HUES48 (cell line): ENCODE measurements at regions not wholly inside any gene's neighbourhood (a gene's known extent, or its start where the extent isn't known, plus 50 kb on each side); places are given as distances from the start of the nearest gene placed in this dataset.

ENCODE experiments used
- H3K27ac ChIP-seq: one replicate; pipeline ENCODE4 v1.7.0; 2013; ENCODE audit warnings: low read depth, low read length, inconsistent platforms
- H3K27me3 ChIP-seq: 2 replicates; pipeline ENCODE4 v1.6.1; 2013; ENCODE audit warnings: mild to moderate bottlenecking, low read length; ENCODE audit not compliant: control insufficient read depth, insufficient read depth
- H3K36me3 ChIP-seq: 2 replicates; pipeline ENCODE4 v1.6.1; 2013; ENCODE audit warnings: low read length; ENCODE audit not compliant: control insufficient read depth, insufficient read depth
- H3K4me1 ChIP-seq: 2 replicates; pipeline ENCODE4 v1.6.1; 2013; ENCODE audit warnings: mild to moderate bottlenecking, low read length; ENCODE audit not compliant: control insufficient read depth, insufficient read depth
- H3K4me3 ChIP-seq: 2 replicates; pipeline ENCODE4 v1.5.1; 2013; ENCODE audit warnings: mild to moderate bottlenecking, low read depth, low read length
- H3K9ac ChIP-seq: 2 replicates; pipeline ENCODE4 v1.6.1; 2013; ENCODE audit warnings: mild to moderate bottlenecking, low read depth, low read length, moderate library complexity
- H3K9me3 ChIP-seq: 2 replicates; pipeline ENCODE4 v1.6.1; 2013; ENCODE audit warnings: low read length; ENCODE audit not compliant: control insufficient read depth, insufficient read depth

- Histone ChIP-seq H3K27ac (no peak overlapping the region), H3K4me3 (no peak overlapping the region), H3K4me1 (no peaks in the 10 kb centered on the region), H3K27me3 (no peaks in the 10 kb centered on the region), H3K9ac (no peak overlapping the region), H3K36me3 (no peaks in the 10 kb centered on the region), H3K9me3 (no peaks in the 10 kb centered on the region)
Measured at GRCh38 chr15:35320158-35320780, 225.7 kb downstream of the DPH6 start.

DNA sequence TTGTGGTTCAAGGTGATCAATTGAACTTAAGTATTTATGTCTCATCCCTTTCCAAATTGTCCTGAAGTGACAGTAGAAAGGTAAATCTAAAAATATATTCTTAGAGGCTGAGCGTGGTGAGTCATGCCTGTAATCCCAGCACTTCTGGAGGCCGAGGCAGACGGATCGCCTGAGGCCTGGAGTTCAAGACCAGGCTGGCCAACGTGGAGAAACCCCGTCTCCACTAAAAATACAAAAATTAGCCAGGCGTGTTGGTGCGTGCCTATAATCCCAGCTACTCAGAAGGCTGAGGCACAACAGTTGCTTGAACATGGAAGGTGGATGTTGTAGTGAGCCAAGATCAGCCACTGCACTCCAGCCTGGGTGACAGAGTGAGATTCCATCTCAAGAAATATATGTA is 226.6 kb downstream of the DPH6 start:
- H3K4me1 ChIP-seq = no peaks in the 10 kb centered on the region
- no peak overlapping the region for H3K4me3 ChIP-seq
- no peaks in the 10 kb centered on the region for H3K9me3 ChIP-seq
- H3K36me3 ChIP-seq = no peaks in the 10 kb centered on the region
- H3K27me3 ChIP-seq = no peaks in the 10 kb centered on the region
- no peak overlapping the region for H3K9ac ChIP-seq
- no peak overlapping the region for H3K27ac ChIP-seq

GRCh38 chr15:35317217-35317616 is 228.7 kb downstream of the DPH6 start:
- Histone ChIP-seq H3K4me1 (no peaks in the 10 kb centered on the region), H3K36me3 (no peaks in the 10 kb centered on the region), H3K27ac (no peak overlapping the region), H3K9me3 (no peaks in the 10 kb centered on the region), H3K9ac (no peak overlapping the region), H3K4me3 (no peak overlapping the region), H3K27me3 (no peaks in the 10 kb centered on the region)

- no peak overlapping the region for H3K9ac ChIP-seq
Measured at GRCh38 chr15:35312344-35312743, 227.2 kb upstream of the NANOGP8 start.

GRCh38 chr15:35311615-35312014 is 226.5 kb upstream of the NANOGP8 start:
- no peak overlapping the region for H3K4me3 ChIP-seq
- H3K4me1 ChIP-seq = peaks cover 5% of the 10 kb centered on the region; the same call in 1 of the 2 replicates
- H3K9ac ChIP-seq = no peak overlapping the region
- H3K27me3 ChIP-seq = no peaks in the 10 kb centered on the region
- H3K27ac ChIP-seq = no peak overlapping the region
- H3K9me3 ChIP-seq = no peaks in the 10 kb centered on the region
- H3K36me3 ChIP-seq = no peaks in the 10 kb centered on the region

More at GRCh38 chr15:35312344-35312743, 227.2 kb upstream of the NANOGP8 start:
- no peak overlapping the region for H3K27ac ChIP-seq
- no peak overlapping the region for H3K4me3 ChIP-seq
- no peaks in the 10 kb centered on the region for H3K36me3 ChIP-seq
- H3K4me1 ChIP-seq = no peaks in the 10 kb centered on the region
- no peaks in the 10 kb centered on the region for H3K9me3 ChIP-seq
- H3K27me3 ChIP-seq = no peaks in the 10 kb centered on the region

DNA sequence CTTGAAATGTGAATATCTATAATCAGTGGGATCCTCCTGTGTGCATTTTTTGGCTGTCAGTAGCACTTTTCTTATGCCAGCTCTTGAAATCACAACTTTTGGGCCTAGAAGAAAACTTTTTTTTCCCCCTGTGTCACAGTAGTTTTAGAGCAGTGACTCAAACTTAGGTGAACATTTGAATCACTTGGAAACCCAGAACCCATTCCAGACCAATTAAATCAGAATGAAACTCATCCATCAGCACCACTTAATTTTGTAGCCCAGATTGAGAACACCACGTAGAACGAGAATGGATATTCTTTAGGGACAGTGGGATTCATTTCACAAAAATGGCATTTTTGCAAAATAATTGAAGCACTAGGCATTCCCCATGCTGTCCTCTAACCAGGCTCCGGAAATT is 224.8 kb upstream of the NANOGP8 start:
- Histone ChIP-seq H3K9ac (no peak overlapping the region), H3K9me3 (no peaks in the 10 kb centered on the region), H3K4me1 (peaks cover 11% of the 10 kb centered on the region; the same call in 1 of the 2 replicates), H3K27me3 (no peaks in the 10 kb centered on the region), H3K27ac (no peak overlapping the region), H3K36me3 (no peaks in the 10 kb centered on the region), H3K4me3 (no peak overlapping the region)

DNA sequence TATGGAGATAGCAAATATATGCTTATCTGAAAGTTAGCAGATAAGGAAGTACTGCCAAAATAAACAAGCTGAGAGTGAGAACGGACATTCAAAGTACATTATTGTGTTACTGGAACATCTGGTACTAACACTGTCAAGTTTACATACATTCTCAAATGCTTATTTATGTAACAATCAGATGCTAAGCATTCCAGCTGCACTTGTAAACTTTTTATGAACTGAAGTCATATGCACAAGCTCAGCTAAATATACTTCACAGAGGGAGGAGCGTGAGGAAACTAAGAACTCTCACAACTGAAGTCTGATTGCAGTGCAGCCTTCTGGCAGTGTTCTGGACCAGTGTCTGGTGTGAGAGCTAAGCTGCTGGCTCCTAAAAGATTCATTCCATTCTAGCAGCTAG is 223.7 kb upstream of the NANOGP8 start:
- Histone ChIP-seq H3K4me3 (no peak overlapping the region), H3K9ac (no peak overlapping the region), H3K4me1 (peaks cover 11% of the 10 kb centered on the region; the same call in 1 of the 2 replicates), H3K36me3 (no peaks in the 10 kb centered on the region), H3K27ac (no peak overlapping the region), H3K27me3 (no peaks in the 10 kb centered on the region), H3K9me3 (no peaks in the 10 kb centered on the region)

DNA sequence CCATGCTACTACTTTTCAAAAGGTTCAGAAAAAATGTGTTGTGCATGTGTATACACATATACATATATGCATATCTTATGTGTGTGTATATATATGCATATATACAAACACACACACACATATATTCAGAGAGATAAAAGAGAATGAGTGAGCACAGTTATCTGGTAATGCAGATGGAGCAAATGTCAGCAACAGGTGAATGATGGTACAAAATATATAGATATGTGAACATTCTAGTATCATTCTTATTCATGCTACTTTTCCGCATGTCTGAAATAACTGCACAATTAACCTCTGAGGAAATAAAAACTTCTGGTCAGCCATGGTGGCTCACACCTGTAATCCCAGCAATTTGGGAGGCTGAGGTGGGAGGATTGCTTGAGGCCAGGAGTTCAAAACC is 222.6 kb upstream of the NANOGP8 start:
- Histone ChIP-seq H3K36me3 (no peaks in the 10 kb centered on the region), H3K4me1 (peaks cover 11% of the 10 kb centered on the region; the same call in 1 of the 2 replicates), H3K9ac (no peak overlapping the region), H3K4me3 (no peak overlapping the region), H3K9me3 (no peaks in the 10 kb centered on the region), H3K27ac (no peak overlapping the region), H3K27me3 (no peaks in the 10 kb centered on the region)

GRCh38 chr15:35307026-35307425 is 221.9 kb upstream of the NANOGP8 start:
- H3K36me3 ChIP-seq = no peaks in the 10 kb centered on the region
- H3K4me1 ChIP-seq = peaks cover 11% of the 10 kb centered on the region; the same call in 1 of the 2 replicates
- H3K4me3 ChIP-seq = no peak overlapping the region
- no peaks in the 10 kb centered on the region for H3K9me3 ChIP-seq
- no peak overlapping the region for H3K9ac ChIP-seq
- H3K27ac ChIP-seq = no peak overlapping the region
- H3K27me3 ChIP-seq = no peaks in the 10 kb centered on the region

- H3K9ac ChIP-seq = no peak overlapping the region
- H3K27me3 ChIP-seq = no peaks in the 10 kb centered on the region
- no peaks in the 10 kb centered on the region for H3K9me3 ChIP-seq
- peaks cover 11% of the 10 kb centered on the region; the same call in 1 of the 2 replicates for H3K4me1 ChIP-seq
- H3K27ac ChIP-seq = peak overlapping the region; percentile 52
- no peaks in the 10 kb centered on the region for H3K36me3 ChIP-seq
- H3K4me3 ChIP-seq = no peak overlapping the region
Measured at GRCh38 chr15:35306361-35306981, 221.4 kb upstream of the NANOGP8 start.

- Histone ChIP-seq H3K9ac (no peak overlapping the region), H3K27me3 (no peaks in the 10 kb centered on the region), H3K27ac (no peak overlapping the region), H3K36me3 (no peaks in the 10 kb centered on the region), H3K4me1 (peaks cover 11% of the 10 kb centered on the region; the same call in 1 of the 2 replicates), H3K9me3 (no peaks in the 10 kb centered on the region), H3K4me3 (no peak overlapping the region)
Measured at GRCh38 chr15:35305946-35306345, 220.9 kb upstream of the NANOGP8 start.
